RWPE2 (cell line): ENCODE measurements at regions not wholly inside any gene's neighbourhood (a gene's known extent, or its start where the extent isn't known, plus 50 kb on each side); places are given as distances from the start of the nearest gene placed in this dataset.

Source experiments
- ATAC-seq: fragments of 200-7000 bp; cut with Tn5 transposase; 3 replicates; pipeline ENCODE4 v1.9.1; 2021; ENCODE audit warnings: low read depth
- DNase-seq: peaks from one replicate; pipeline ENCODE4 v3.0.0-alpha.2; 2020; ENCODE audit warnings: low spot score
- H3K27ac ChIP-seq: fragments of 450-650 bp; 2 replicates; pipeline ENCODE4 v1.5.1; 2017; ENCODE audit warnings: mild to moderate bottlenecking; ENCODE audit not compliant: poor library complexity, severe bottlenecking
- H3K27me3 ChIP-seq: fragments of 250-450 bp; sonication (Bioruptor Pico); 2 replicates; pipeline ENCODE4 v1.5.1; 2021; ENCODE audit warnings: mild to moderate bottlenecking, moderate library complexity; ENCODE audit not compliant: insufficient read depth, poor library complexity, severe bottlenecking
- H3K36me3 ChIP-seq: fragments of 250-450 bp; sonication (Bioruptor Pico); 2 replicates; pipeline ENCODE4 v1.5.1; 2020; ENCODE audit warnings: low read depth, mild to moderate bottlenecking, moderate library complexity
- H3K4me1 ChIP-seq: fragments of 250-450 bp; sonication (Bioruptor Pico); 2 replicates; pipeline ENCODE4 v1.5.1; 2021; ENCODE audit warnings: mild to moderate bottlenecking, moderate library complexity; ENCODE audit not compliant: insufficient read depth, poor library complexity, severe bottlenecking
- H3K4me3 ChIP-seq: fragments of 250-450 bp; sonication (Bioruptor Pico); 2 replicates; pipeline ENCODE4 v1.5.1; 2021; ENCODE audit warnings: mild to moderate bottlenecking, moderate library complexity; ENCODE audit not compliant: severe bottlenecking
- H3K9me3 ChIP-seq: fragments of 250-450 bp; sonication (Bioruptor Pico); 2 replicates; pipeline ENCODE4 v1.5.1; 2021; ENCODE audit warnings: mild to moderate bottlenecking, moderate library complexity; ENCODE audit not compliant: severe bottlenecking
- TF ChIP-seq, protein P1 (sequence below): fragments of 450-650 bp; IDR thresholded peaks from one replicate; pipeline ENCODE4 v1.5.1; 2017; ENCODE audit warnings: mild to moderate bottlenecking, moderate library complexity; ENCODE audit not compliant: poor library complexity, severe bottlenecking

DNA sequence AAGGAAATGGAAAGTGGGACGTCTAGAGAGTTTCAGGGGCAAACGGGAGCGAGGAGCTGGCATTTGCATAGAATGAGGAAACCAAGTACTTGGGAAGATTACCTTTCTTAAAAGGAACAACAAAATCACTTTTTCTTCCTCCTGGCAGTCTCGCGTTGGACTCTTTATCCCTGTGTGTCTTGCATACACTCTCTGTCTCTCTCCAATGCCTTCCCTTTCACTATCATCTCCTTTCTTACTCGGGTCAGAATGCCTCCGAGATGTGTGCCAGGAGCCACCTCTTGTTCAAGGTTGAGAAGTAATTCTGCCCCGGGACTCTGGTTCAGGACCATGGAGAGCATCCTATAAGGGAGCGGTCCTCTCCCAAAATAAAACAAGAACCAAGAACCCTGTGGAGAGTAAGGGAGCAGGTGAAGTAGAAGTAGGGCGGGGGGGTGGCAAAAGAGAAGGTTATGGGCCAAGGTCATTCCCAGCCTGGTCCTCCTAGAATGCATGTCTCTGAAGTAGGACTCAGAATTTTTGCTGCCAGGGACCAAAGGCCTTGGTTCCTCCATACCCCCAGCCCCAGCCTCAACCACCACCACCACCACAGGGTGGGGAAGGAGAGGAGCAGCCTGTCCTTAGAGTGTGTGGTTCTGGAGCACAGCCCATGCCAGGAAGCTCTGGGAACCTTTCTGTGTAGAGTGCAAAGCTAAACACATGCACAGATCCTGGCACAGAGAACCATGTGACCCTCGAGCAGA lies 72.1 kb upstream of the ARAP3 start:
- peak; percentile 40 for ATAC-seq
- Histone ChIP-seq H3K27me3 (peaks cover 34% of the 10 kb centered on the region), H3K36me3 (no peaks in the 10 kb centered on the region)

GRCh38 chr5:141753143-141753970 lies 71.3 kb upstream of the ARAP3 start:
- TF ChIP-seq, protein P1, sequence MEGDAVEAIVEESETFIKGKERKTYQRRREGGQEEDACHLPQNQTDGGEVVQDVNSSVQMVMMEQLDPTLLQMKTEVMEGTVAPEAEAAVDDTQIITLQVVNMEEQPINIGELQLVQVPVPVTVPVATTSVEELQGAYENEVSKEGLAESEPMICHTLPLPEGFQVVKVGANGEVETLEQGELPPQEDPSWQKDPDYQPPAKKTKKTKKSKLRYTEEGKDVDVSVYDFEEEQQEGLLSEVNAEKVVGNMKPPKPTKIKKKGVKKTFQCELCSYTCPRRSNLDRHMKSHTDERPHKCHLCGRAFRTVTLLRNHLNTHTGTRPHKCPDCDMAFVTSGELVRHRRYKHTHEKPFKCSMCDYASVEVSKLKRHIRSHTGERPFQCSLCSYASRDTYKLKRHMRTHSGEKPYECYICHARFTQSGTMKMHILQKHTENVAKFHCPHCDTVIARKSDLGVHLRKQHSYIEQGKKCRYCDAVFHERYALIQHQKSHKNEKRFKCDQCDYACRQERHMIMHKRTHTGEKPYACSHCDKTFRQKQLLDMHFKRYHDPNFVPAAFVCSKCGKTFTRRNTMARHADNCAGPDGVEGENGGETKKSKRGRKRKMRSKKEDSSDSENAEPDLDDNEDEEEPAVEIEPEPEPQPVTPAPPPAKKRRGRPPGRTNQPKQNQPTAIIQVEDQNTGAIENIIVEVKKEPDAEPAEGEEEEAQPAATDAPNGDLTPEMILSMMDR: no peak
- peaks cover 40% of the 10 kb centered on the region for H3K27me3 ChIP-seq
- ATAC-seq: no peak

More for the DNA sequence above, 72.1 kb upstream of the ARAP3 start:
- TF ChIP-seq, protein P1: no peak
- Histone ChIP-seq H3K4me1 (no peaks in the 10 kb centered on the region), H3K4me3 (no peak overlapping the region), H3K27ac (no peak overlapping the region), H3K9me3 (no peaks in the 10 kb centered on the region)
- no peak for DNase-seq

DNA sequence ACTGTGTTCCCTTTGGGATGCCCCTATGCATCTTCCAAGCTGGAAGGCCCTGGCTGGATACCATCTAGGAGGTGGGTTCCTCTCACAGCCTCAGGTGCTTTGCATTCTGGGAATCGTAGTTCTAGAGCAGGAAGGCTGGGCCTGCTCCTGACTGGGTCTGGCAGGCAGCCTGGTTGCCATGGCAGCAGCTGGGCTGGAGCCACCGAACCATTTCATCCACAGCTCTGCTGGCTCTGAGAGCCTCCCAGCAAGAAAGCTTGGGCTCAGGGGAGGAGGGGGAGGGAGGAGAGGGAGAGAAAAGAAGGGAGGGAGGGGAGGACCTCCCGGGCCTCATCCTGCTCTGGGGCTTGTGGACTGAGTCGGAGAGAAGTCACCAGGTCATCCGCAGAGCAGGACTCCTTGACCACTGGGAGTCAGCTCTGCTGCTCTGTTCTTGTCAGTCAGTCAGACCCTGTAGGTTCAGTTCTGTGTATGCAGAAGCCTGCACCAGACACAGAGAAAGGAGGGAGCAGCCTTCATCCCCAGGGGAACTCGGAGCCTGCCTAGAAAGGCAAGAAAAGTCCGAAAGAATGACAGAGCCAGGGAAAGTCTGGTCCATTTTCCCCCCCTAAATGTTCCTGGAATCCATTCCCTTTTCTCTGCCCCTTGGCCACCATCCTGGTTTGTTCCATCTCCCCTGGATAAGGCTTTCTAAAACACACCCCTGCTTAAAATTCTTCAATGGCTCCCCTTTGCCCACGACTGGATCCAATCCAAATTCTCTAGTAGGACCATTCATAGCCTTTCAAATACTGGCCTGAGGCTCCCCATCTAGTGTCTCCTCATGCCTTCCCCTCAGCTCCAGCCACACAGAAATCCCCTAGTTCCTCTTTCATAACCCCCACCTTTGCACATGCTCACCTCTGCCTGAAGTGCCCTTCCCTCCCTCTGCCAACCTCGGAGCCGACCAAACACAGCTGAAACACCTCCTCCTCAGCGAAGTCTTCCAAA lies 65.4 kb upstream of the ARAP3 start:
- no peaks in the 10 kb centered on the region for H3K36me3 ChIP-seq
- H3K4me3 ChIP-seq: no peak overlapping the region
- TF ChIP-seq, protein P1: no peak
- ATAC-seq (peak; percentile 61), DNase-seq (peak; percentile 63)
- H3K27ac ChIP-seq: no peak overlapping the region
- H3K27me3 ChIP-seq: peaks cover 23% of the 10 kb centered on the region
- no peaks in the 10 kb centered on the region for H3K9me3 ChIP-seq
- H3K4me1 ChIP-seq: no peaks in the 10 kb centered on the region

More at GRCh38 chr5:141753143-141753970, 71.3 kb upstream of the ARAP3 start:
- DNase-seq: no peak
- H3K9me3 ChIP-seq: no peaks in the 10 kb centered on the region
- no peaks in the 10 kb centered on the region for H3K4me1 ChIP-seq
- H3K4me3 ChIP-seq: no peak overlapping the region
- H3K27ac ChIP-seq: no peak overlapping the region
- H3K36me3 ChIP-seq: no peaks in the 10 kb centered on the region

GRCh38 chr5:141746395-141746794 lies 64.4 kb upstream of the ARAP3 start:
- no peak for ATAC-seq
- DNase-seq: no peak
- Histone ChIP-seq H3K36me3 (no peaks in the 10 kb centered on the region), H3K9me3 (no peaks in the 10 kb centered on the region), H3K27ac (no peak overlapping the region), H3K4me1 (no peaks in the 10 kb centered on the region), H3K4me3 (no peak overlapping the region), H3K27me3 (peaks cover 12% of the 10 kb centered on the region)
- TF ChIP-seq, protein P1: no peak
